Right lobe of liver (tissue), 6 donors: ENCODE measurements at regions not wholly inside any gene's neighbourhood (a gene's known extent, or its start where the extent isn't known, plus 50 kb on each side); places are given as distances from the start of the nearest gene placed in this dataset.
A peak's percentile ranks its signal among the peaks of the same experiment; 100 is the strongest.

Experiments used
- ATAC-seq, 4 donors: fragments of 200-7000 bp; cut with Tn5 transposase; one replicate each; pipeline ENCODE4 v1.9.1; 2020; ENCODE audit warnings: mild to moderate bottlenecking in 4 of 4, moderate library complexity in 4 of 4
- DNase-seq, 3 donors: peaks; one replicate each; pipeline ENCODE4 v3.0.0-alpha.2; 2020
- H3K27ac ChIP-seq, 3 donors: fragments of 200-600 bp; one replicate each; pipeline ENCODE4 v1.8.0; 2022
- H3K27me3 ChIP-seq, 2 donors: fragments of 200-600 bp; one replicate each; pipeline ENCODE4 v1.8.0; 2022
- H3K36me3 ChIP-seq, 4 donors: fragments of 200-600 bp; sonication (generic) in 1 of 4; one replicate each; pipeline versions ENCODE4 v1.5.1 to v1.8.0; 2017 to 2022; ENCODE audit warnings: control low read depth in 1 of 4
- H3K4me1 ChIP-seq, 4 donors: fragments of 200-600 bp; sonication (generic) in 1 of 4; one replicate each; pipeline versions ENCODE4 v1.5.1 to v1.8.0; 2017 to 2022; ENCODE audit warnings: control low read depth in 1 of 4
- H3K4me3 ChIP-seq, 3 donors: fragments of 200-600 bp; one replicate each; pipeline ENCODE4 v1.8.0; 2022
- H3K9me3 ChIP-seq, 4 donors: fragments of 200-600 bp; sonication (generic) in 1 of 4; one replicate each; pipeline versions ENCODE4 v1.5.1 to v1.8.0; 2017 to 2022; ENCODE audit warnings: control low read depth in 1 of 4
- POLR2A ChIP-seq: fragments of 450-650 bp; IDR thresholded peaks from one replicate; pipeline ENCODE4 v1.6.1; 2017; ENCODE audit warnings: antibody characterized with exemption, mild to moderate bottlenecking
- WGBS: methylation state at CpG from one replicate; pipeline ENCODE4 v1.1.6; 2018; ENCODE audit warnings: low coverage, low lambda C conversion rate; ENCODE audit not compliant: insufficient coverage; ENCODE audit errors: missing lambda C conversion rate; 5-methylcytosine and 5-hydroxymethylcytosine counted together
- intact Hi-C, 2 donors: fragments of 100-400 bp; cut with DNase I; formaldehyde crosslinking; loops; one replicate each; pipeline versions ENCODE4 v1.11.2 to v1.14.1; 2022
- TF ChIP-seq, protein P1 (sequence below), 4 donors: fragments of 200-600 bp in 3 of 4; fragments of 450-650 bp in 1 of 4; IDR thresholded peaks; one replicate each; pipeline versions ENCODE4 v1.5.1 to v1.8.0; 2016 to 2022; ENCODE audit warnings: antibody characterized with exemption in 4 of 4, mild to moderate bottlenecking in 2 of 4
- donor health status: DM: no; HTN: yes; CAD: no.
- donor health status: DM: no; HTN: no; CAD: no.
- donor health status: DM: no; HTN: no; CAD: no.
- donor health status: DM: no; HTN: yes; CAD: no.
- donor health status: DM: no; HTN: yes; CAD: no.

DNA sequence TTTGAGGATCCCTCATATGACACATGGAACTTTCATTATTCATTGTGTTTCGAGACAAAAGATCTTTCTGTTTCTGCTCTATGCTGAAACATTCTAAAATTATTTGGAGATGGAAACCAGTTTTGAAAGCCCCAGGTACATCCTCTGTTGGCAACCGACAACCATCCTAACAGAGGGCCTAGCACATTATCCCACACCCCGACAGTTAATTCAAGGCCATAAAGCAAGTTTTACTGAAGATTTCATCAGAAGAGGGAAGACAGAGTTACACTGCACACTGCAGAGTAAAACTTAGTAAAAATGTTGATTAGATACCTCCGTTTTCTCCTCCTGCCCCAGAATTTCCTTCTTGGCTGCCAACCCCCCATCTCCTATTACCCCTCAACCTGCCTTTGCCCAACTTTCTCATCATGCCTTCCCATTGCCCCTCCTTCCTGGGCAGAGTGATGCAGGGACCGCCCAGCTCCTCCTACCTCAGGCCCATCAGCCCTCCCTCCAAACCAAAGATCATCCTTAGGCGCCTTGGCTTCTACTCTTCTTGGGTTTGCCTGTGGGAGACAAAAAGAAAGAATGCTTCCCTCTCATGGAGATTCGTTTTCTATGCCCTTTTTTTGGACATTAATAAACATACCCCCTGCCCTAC, 52.9 kb upstream of the CITED4 start:
- TF ChIP-seq POLR2A = no peak
- TF ChIP-seq, protein P1, sequence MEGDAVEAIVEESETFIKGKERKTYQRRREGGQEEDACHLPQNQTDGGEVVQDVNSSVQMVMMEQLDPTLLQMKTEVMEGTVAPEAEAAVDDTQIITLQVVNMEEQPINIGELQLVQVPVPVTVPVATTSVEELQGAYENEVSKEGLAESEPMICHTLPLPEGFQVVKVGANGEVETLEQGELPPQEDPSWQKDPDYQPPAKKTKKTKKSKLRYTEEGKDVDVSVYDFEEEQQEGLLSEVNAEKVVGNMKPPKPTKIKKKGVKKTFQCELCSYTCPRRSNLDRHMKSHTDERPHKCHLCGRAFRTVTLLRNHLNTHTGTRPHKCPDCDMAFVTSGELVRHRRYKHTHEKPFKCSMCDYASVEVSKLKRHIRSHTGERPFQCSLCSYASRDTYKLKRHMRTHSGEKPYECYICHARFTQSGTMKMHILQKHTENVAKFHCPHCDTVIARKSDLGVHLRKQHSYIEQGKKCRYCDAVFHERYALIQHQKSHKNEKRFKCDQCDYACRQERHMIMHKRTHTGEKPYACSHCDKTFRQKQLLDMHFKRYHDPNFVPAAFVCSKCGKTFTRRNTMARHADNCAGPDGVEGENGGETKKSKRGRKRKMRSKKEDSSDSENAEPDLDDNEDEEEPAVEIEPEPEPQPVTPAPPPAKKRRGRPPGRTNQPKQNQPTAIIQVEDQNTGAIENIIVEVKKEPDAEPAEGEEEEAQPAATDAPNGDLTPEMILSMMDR (IDR thresholded peaks at IDR 0.05) = no peak
- Histone ChIP-seq H3K4me1 (peaks cover 0 to 25% (median 4%) of the 10 kb centered on the region in 4 donors), H3K36me3 (no peaks in the 10 kb centered on the region), H3K27me3 (no peaks in the 10 kb centered on the region), H3K27ac (no peak overlapping the region), H3K4me3 (no peak overlapping the region), H3K9me3 (no peaks in the 10 kb centered on the region)
- DNase-seq = no peak
- 88% methylated on average over 5 of the region's 7 CpGs for WGBS
- intact Hi-C loops = no loop called here
- ATAC-seq = no peak

DNA sequence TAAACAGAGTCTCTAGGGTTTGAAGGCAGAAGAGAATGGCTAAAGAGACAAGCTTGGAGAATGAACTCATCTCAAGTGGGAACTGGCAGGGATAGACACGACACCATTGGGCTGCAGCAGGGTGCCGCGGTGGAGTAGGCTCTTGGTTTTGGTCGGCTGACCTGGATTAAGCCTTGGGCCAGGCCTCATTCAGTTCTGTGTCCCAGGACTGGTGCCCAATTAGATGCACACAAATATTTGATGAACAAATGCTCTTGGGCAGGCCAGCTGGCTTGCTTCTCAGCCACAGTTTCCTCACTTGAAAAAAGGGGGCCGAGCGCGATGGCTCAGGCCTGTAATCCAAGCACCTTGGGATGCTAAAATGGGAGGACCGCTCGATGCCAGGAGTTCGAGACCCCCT, 53.4 kb upstream of the CITED4 start:
- H3K4me1 ChIP-seq = peaks cover 0 to 25% (median 4%) of the 10 kb centered on the region in 4 donors
- no peaks in the 10 kb centered on the region for H3K9me3 ChIP-seq
- WGBS = 19% methylated on average over 5 of the region's 10 CpGs
- ATAC-seq = peak; percentile 75 to 86 (median 84)
- H3K4me3 ChIP-seq = no peak overlapping the region
- H3K36me3 ChIP-seq = no peaks in the 10 kb centered on the region
- DNase-seq = peak in 2 of 3 donors; percentile 66 to 80
- H3K27ac ChIP-seq = no peak overlapping the region
- no peak for TF ChIP-seq POLR2A
- TF ChIP-seq, protein P1 (IDR thresholded peaks at IDR 0.05) = no peak
- H3K27me3 ChIP-seq = no peaks in the 10 kb centered on the region
- intact Hi-C loops = no loop called here

DNA sequence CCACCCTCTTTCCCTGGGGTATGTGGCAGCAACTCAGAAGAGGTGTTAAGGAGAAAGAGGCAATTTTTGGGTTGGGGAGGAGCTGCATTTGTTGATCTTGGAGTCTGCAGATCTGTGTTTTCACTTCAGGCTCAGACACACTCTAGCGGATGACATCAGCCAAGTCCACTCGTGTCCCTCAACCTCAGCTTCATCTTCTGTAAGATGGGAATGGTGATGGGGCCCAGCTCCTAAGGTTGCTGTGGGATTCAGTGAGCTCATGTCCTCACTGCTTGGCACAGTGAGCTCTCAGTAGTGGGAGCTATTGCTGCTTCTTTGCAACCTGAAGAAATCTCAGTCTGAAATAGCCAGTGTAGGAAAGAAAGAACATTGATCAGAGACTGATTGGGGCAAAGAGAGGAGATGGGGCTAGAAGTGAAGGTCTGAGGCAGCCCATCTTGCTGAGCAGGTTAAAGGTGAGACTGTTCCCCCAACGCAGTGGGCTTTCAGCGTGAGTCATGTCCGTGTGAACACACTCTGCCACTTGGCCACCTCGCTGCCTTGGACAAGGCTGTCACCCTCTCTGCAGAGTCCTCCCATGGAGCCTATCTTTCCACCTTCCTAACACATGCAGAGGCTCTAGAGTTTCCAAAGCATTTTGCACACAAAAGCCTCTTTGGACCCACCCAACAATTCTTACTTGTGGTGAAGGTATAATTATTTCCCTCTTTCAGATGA, 56.0 kb upstream of the CITED4 start:
- WGBS = 0% methylated on average over 1 of the region's 6 CpGs
- intact Hi-C loops = no loop called here
- Histone ChIP-seq H3K4me1 (peaks cover 0 to 25% (median 4%) of the 10 kb centered on the region in 4 donors), H3K36me3 (no peaks in the 10 kb centered on the region), H3K27ac (no peak overlapping the region), H3K9me3 (no peaks in the 10 kb centered on the region), H3K4me3 (no peak overlapping the region), H3K27me3 (no peaks in the 10 kb centered on the region)
- no peak for ATAC-seq
- DNase-seq = no peak
- TF ChIP-seq POLR2A = no peak
- TF ChIP-seq, protein P1 (IDR thresholded peaks at IDR 0.05) = no peak

DNA sequence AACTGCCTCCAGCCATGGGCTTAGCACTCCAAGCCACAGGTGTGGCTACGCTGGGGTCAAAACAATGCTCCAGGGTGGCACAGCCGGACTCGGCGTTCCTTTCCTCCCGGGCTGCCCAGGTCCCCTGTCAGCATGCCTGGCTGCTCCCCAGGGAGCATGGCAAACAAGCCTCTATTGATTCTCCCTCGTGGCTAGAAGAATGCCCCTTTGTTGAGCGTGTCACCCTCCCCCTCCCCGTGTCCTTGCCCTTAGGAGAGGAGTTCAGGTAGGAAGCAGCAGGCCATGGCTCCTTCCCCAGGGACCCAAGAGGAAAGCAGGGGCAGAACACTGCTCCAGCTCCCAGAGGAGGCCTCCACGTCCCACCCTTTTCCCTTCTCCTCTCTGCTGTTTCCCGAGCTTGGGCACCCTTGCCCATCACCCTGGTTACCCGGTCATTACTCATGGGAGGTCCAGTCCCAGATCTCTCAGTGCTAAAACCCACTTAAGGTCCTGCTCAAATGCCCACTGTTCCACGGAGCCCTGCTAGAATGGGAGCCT, 57.4 kb upstream of the CITED4 start:
- DNase-seq (peak; percentile 70 to 89 (median 86)), ATAC-seq (peak; percentile 85 to 89 (median 88))
- H3K4me3 ChIP-seq = no peak overlapping the region
- H3K27me3 ChIP-seq = no peaks in the 10 kb centered on the region
- H3K4me1 ChIP-seq = peaks cover 0 to 25% (median 4%) of the 10 kb centered on the region in 4 donors
- no peaks in the 10 kb centered on the region for H3K36me3 ChIP-seq
- intact Hi-C loops = no loop called here
- TF ChIP-seq, protein P1 (IDR thresholded peaks at IDR 0.05) = no peak
- TF ChIP-seq POLR2A = no peak
- H3K27ac ChIP-seq = peak overlapping the region in 1 of 3 donors; percentile 29
- H3K9me3 ChIP-seq = no peaks in the 10 kb centered on the region
- WGBS = 14% methylated on average over 7 of the region's 12 CpGs
